ENCODE measurements at regions not wholly inside any gene's neighbourhood (a gene's known extent, or its start where the extent isn't known, plus 50 kb on each side); places are given as distances from the start of the nearest gene placed in this dataset.
"Not testable (repeated sequence)": the region's sequence is repeated elsewhere in the genome, so short reads cannot be mapped to it uniquely, and the experiment has no call there.

DNA sequence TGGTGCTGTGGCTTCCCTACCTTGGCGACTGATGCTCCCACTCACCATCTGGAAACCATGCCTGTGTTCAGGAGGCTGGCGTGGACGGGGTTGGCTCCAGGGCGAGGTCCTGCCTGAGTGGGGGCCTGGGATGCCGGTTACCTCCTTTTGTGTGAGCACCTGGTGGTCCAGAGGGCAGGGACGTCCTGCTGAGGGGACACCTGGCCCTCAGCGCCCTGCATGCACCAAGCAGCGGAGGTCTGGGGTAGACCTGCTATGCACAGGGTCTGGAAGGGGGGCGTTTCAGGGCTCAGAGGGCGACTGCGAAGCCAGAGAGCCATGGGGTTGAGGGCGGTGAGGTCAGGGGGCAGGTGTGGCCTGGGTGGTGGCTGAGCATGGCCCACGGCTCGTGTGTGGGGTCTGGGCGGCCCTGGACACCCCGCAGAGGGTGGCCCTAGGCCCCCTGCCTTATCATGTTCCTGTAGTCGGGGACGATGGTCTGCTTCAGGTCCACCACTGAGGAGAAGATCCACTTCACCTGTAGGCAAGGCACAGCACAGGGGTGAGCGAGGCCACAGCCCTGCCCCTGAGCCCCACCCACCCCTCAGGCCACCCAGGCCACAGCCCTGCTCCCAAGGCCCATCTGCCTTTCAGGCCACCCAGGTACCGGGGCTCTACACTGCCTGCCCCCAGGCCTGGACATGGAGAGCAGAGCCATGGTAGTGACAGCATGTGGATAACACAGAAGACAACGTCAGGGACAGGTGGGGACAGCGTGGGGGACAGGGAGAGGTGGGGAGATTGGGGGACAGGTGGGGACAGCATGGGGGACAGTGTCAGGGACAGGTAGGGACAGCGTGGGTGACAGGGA is 95.3 kb downstream of the TMEM121 start:
- DNase-seq (ENCODE audit: low read depth in 2 of 2): not testable (repeated sequence)

GRCh38 chr14:105622329-105622955 is 96.1 kb downstream of the TMEM121 start:
- DNase-seq (ENCODE audit: low read depth in 2 of 2): no peak

- DNase-seq (ENCODE audit: low read depth in 2 of 2): not testable (repeated sequence)
These were observed 96.8 kb downstream of the TMEM121 start for GRCh38 chr14:105623178-105623577.

- DNase-seq (ENCODE audit: low read depth in 2 of 2): not testable (repeated sequence)
These were observed 98.0 kb downstream of the TMEM121 start for GRCh38 chr14:105624346-105624745.

DNA sequence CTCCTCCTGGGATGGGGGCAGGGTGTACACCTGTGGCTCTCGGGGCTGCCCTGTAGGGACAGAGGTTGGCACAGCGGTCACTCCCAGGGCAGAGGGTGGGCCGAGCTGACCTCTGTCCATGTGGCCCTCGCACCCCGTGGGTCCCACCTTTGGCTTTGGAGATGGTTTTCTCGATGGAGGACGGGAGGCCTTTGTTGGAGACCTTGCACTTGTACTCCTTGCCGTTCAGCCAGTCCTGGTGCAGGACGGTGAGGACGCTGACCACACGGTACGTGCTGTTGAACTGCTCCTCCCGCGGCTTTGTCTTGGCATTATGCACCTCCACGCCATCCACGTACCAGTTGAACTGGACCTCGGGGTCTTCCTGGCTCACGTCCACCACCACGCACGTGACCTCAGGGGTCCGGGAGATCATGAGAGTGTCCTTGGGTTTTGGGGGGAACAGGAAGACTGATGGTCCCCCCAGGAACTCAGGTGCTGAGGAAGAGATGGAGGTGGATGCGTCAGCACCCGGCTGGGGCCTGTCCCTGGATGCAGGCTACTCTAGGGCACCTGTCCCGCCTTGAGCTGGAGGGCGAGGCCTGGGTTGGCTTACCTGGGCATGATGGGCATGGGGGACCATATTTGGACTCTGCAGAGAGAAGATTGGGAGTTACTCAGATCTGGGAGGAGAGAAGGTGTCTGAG is 98.5 kb downstream of the TMEM121 start:
- not testable (repeated sequence) for DNase-seq (ENCODE audit: low read depth in 2 of 2)

DNA sequence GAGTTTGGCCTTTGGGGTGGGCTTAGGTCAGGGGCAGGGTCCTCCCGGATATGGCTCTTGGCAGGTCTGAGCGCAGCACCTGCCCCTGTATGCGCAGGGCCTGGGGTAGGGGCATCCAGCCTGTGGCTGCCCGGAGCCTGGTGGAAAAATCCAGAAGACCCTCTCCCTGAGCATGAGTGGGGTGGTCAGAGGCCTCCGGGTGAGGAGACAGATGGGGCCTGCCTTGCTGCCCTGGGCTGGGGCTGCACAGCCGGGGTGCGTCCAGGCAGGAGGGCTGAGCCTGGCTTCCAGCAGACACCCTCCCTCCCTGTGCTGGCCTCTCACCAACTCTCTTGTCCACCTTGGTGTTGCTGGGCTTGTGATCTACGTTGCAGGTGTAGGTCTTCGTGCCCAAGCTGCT is 99.1 kb downstream of the TMEM121 start:
- DNase-seq (ENCODE audit: low read depth in 2 of 2): not testable (repeated sequence)

DNA sequence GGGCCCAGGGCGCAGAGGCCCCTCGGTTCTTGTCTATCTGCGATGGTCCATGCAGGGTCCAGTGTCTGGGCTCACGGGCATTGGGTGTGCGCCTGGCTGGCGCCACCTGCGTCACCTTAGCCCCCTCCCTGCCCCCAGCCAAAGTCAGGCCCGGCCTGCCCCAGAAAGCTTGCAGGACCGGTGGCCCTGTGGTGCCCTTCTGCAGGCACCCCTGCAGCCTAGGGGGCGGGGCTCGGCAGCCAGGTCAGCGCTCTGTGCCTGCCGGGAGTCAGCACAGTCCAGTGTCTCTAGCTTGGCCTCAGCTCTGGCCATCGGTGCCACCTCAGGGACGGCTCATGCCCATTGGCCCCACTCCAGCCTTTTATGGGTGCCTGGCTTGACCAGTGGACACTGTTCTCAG is 99.7 kb downstream of the TMEM121 start:
- DNase-seq (ENCODE audit: low read depth in 2 of 2): not testable (repeated sequence)

- DNase-seq (ENCODE audit: low read depth in 2 of 2): not testable (repeated sequence)
These were observed 100.3 kb downstream of the TMEM121 start for GRCh38 chr14:105626651-105627050.

GRCh38 chr14:105627287-105627686 is 100.9 kb downstream of the TMEM121 start:
- DNase-seq (ENCODE audit: low read depth in 2 of 2): not testable (repeated sequence)

GRCh38 chr14:105627701-105628100 is 101.3 kb downstream of the TMEM121 start:
- no peak for DNase-seq (ENCODE audit: low read depth in 2 of 2)

GRCh38 chr14:105628126-105628525 is 101.7 kb downstream of the TMEM121 start:
- DNase-seq (ENCODE audit: low read depth in 2 of 2): not testable (repeated sequence)

DNA sequence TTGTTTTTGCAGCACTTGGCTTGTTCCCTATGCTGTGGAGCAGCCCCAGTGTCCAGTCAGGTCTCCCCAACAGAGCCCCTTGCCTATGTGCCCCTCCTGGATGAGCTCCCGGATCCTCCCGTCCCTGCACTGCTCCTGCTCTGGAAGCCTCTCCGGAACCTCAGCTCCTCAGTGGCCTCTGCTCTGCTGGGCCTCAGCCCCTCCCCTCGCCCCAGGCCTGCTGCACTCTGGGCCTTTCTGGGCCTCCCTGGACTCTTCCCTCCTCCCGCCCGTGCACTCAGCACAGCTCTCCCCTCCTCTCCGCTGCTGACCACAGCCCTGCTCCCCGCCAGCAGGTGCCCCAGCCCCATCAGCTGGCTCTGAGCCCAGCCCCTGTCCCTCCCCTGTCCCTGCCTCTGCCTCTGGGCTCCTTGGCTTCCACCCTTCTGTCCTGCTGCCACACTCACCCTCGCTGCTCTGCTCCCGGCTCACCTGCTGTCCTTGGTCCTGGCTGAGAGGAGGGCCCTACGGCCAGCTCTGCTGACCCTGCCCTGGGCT is 102.2 kb downstream of the TMEM121 start:
- DNase-seq (ENCODE audit: low read depth in 2 of 2): not testable (repeated sequence)

- not testable (repeated sequence) for DNase-seq (ENCODE audit: low read depth in 2 of 2)
These were observed 102.9 kb downstream of the TMEM121 start for GRCh38 chr14:105629091-105629885.

DNA sequence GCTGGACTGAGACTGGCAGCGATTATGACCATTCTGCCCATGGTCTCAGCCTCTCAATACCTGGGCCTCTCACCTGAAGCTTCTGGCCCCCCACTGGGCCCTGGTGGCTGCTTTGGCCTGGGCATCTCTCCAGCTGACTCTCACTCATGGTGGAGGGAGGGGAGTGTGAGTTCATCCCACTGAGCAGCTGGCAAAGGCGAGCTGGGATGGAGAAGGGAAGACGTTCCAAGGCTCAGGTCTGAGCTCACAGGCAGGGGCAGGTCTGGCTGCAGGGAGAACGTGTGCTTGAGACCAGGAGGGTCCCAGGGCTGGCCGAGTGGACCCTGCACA is 103.5 kb downstream of the TMEM121 start:
- DNase-seq (ENCODE audit: low read depth in 2 of 2): no peak

GRCh38 chr14:105630293-105630934 is 104.0 kb downstream of the TMEM121 start:
- DNase-seq (ENCODE audit: low read depth in 2 of 2): not testable (repeated sequence)

DNA sequence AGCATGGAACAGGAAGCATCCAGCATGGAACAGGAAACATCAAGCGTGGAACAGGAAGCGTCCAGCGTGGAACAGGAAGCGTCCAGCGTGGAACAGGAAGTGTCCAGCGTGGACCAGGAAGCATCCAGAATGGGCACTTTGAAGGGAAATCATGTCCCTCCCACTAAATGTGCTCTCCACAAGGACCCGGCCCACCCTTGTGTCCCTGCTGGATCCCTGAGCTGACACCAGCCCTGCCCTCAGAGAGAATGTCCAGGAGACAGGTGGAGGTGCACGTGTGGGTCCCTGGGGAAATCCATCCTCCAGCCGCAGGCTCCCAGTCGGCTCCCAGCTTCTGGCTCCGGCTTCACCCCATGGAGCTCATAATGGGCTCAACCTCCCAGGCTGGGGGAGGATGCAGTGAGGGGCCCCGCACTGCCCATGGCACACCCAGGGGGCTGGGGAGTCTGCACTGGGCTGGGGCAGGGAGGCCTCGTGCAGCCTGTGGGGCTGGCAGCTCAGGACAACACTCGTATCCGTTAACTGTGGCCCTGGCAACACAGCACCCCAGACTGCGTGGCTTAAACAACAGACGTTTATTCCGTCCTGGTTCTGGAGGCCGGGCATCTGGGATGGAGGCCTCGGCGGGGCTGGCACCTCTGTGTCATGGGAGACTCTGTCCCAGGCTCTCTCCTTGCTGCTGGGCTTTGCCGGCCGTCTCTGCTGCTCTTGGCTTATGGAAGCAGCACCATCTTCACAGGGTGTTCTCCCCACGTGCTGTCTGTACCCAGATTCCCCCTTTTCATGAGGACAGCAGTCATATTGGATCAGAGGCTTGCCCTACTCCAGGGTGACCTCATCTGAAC is 104.8 kb downstream of the TMEM121 start:
- not testable (repeated sequence) for DNase-seq (ENCODE audit: low read depth in 2 of 2)

GRCh38 chr14:105632010-105632409 is 105.6 kb downstream of the TMEM121 start:
- no peak for DNase-seq (ENCODE audit: low read depth in 2 of 2)

- not testable (repeated sequence) for DNase-seq (ENCODE audit: low read depth in 2 of 2)
These were observed 107.2 kb downstream of the TMEM121 start for GRCh38 chr14:105633596-105633995.

GRCh38 chr14:105635560-105635959 is 109.2 kb downstream of the TMEM121 start:
- no peak for DNase-seq (ENCODE audit: low read depth in 2 of 2)

DNA sequence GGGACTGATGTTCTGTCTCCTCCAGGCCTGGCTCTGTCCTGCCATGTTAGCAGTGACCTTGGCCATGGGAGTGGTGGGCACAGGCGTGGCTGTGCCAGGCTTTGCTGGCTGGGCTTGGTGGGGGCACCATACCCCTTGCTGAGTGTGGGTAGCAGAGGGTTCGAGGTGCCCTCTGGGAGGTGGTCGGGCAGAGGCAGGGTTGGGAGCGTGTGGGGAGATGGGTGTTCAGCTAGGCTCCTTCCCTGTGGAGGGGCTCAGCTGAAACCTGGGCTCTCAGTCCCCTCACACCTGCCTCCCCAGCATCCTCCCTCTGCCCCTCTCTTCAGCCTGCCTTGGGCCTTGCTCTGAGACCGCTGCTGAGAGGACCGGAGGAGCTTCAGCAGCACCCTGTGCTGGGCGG is 109.6 kb downstream of the TMEM121 start:
- DNase-seq (ENCODE audit: low read depth in 2 of 2): not testable (repeated sequence)

All from stimulated activated CD8-positive, alpha-beta memory T cell treated with anti-CD3 and anti-CD28 coated beads, Interleukin-7, amount 100 ng/mL, for 4 hours (primary cell).